Sigmoid colon (tissue), 4 donors: ENCODE measurements at regions not wholly inside any gene's neighbourhood (a gene's known extent, or its start where the extent isn't known, plus 50 kb on each side); places are given as distances from the start of the nearest gene placed in this dataset.

Experiments
- EP300 ChIP-seq, 4 donors: sonication (generic); formaldehyde crosslinking; IDR thresholded peaks; one replicate each; pipeline ENCODE4 v1.6.1; 2017; ENCODE audit warnings: antibody characterized with exemption in 4 of 4
- POLR2A ChIP-seq, 2 donors: fragments of 450-650 bp; IDR thresholded peaks; one replicate each; pipeline ENCODE4 v1.6.1; 2016; ENCODE audit warnings: antibody characterized with exemption in 2 of 2, mild to moderate bottlenecking in 2 of 2, moderate library complexity in 2 of 2
- POLR2AphosphoS5 ChIP-seq, 4 donors: sonication (generic); formaldehyde crosslinking; IDR thresholded peaks; one replicate each; pipeline ENCODE4 v1.6.1; 2017; ENCODE audit warnings: antibody characterized with exemption in 4 of 4
- TF ChIP-seq, protein P1 (sequence below), 4 experiments: fragments of 450-650 bp in 3 of 4; fragments of 200-600 bp in 1 of 4; IDR thresholded peaks; one replicate each; pipeline ENCODE4 v1.5.1; 2016 to 2019; ENCODE audit warnings: antibody characterized with exemption in 4 of 4, mild to moderate bottlenecking in 3 of 4, moderate library complexity in 2 of 4

DNA sequence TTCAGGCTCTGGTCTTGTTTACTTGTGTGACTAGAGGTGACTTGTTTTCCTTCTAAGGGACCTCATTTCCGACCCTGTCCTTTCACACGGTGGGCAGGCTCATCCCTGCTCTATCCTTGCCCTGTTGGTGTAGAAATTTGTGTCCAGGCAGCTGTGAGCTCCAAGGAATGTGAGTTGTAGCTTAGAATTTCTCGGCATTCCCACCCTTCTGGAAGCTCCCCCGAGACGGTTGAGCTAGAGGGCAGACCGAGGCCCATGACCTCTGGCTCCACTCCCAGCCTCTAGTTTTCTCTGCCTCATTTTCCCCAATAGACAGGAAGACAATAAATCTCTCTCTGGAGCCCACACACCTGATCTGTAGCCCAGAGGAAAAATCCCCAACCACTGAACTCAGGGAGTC, 100.9 kb downstream of the NAV1 start:
- TF ChIP-seq, protein P1, sequence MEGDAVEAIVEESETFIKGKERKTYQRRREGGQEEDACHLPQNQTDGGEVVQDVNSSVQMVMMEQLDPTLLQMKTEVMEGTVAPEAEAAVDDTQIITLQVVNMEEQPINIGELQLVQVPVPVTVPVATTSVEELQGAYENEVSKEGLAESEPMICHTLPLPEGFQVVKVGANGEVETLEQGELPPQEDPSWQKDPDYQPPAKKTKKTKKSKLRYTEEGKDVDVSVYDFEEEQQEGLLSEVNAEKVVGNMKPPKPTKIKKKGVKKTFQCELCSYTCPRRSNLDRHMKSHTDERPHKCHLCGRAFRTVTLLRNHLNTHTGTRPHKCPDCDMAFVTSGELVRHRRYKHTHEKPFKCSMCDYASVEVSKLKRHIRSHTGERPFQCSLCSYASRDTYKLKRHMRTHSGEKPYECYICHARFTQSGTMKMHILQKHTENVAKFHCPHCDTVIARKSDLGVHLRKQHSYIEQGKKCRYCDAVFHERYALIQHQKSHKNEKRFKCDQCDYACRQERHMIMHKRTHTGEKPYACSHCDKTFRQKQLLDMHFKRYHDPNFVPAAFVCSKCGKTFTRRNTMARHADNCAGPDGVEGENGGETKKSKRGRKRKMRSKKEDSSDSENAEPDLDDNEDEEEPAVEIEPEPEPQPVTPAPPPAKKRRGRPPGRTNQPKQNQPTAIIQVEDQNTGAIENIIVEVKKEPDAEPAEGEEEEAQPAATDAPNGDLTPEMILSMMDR (IDR thresholded peaks at IDR 0.05) = no peak
- TF ChIP-seq POLR2A (IDR thresholded peaks at IDR 0.05) (no peak), POLR2AphosphoS5 (IDR thresholded peaks at IDR 0.05) (no peak), EP300 (IDR thresholded peaks at IDR 0.05) (no peak)
